ENCODE measurements at regions not wholly inside any gene's neighbourhood (a gene's known extent, or its start where the extent isn't known, plus 50 kb on each side); places are given as distances from the start of the nearest gene placed in this dataset.

- ChIA-PET CTCF (ENCODE audit: low intra/inter-chr PET ratio, low total read pairs) (no interaction called here), POLR2A (no interaction called here)
- Histone ChIP-seq H2AFZ (ENCODE audit: low read length) (no peak overlapping the region), H3K27ac (ENCODE audit: extremely low read length, insufficient read depth, low read length) (no peak overlapping the region), H3K27me3 (ENCODE audit: control insufficient read depth in 1 of 2, insufficient read depth in 2 of 2, low read length in 2 of 2) (peaks cover 3 to 12% of the 10 kb centered on the region in 2 experiments; a peak in 3 of 5 replicates), H3K9ac (ENCODE audit: insufficient read depth, low read depth, low read length) (no peak overlapping the region), H4K20me1 (ENCODE audit: insufficient read depth, low read length) (no peaks in the 10 kb centered on the region), H3K4me3 (replicated peaks in 1 of 3; ENCODE audit: insufficient read depth in 1 of 3, low read depth in 2 of 3, low read length in 3 of 3) (no peak overlapping the region), H3K36me3 (replicated peaks in 1 of 2; ENCODE audit: control insufficient read depth in 1 of 2, insufficient read depth in 2 of 2, low read length in 2 of 2) (no peaks in the 10 kb centered on the region), H3K79me2 (ENCODE audit: insufficient read depth, low read length) (no peaks in the 10 kb centered on the region), H3K4me2 (ENCODE audit: low read depth, low read length) (no peak overlapping the region), H3K9me3 (ENCODE audit: low read length) (no peaks in the 10 kb centered on the region), H3K4me1 (ENCODE audit: insufficient read depth, low read length) (no peaks in the 10 kb centered on the region)
- in situ Hi-C loops (cut with HindIII; ENCODE audit: extremely low pct_ligation_motif_present, low pct_unique_long_range_greater_than_20kb) (no loop called here), intact Hi-C loops (cut with micrococcal nuclease; ENCODE audit: unreplicated experiment) (no loop called here)
- no peak for ATAC-seq
- DNase-seq (ENCODE audit: low spot score) = no peak
- no peak for FAIRE-seq
- BruUV-seq (replicated peaks) = no TSS peak
- WGBS (ENCODE audit: low lambda C conversion rate) = 12% methylated on average over 11 of the region's 13 CpGs
- no peak for TF ChIP-seq ZNF296 (CRISPR knock-in tag; conservative IDR thresholded peaks at IDR 0.05)
- TF ChIP-seq MED1 (CRISPR knock-in tag; IDR thresholded peaks at IDR 0.05) = no peak
- no peak for TF ChIP-seq TSC22D2 (CRISPR knock-in tag; IDR thresholded peaks at IDR 0.05; ENCODE audit: borderline replicate concordance)
- no peak for TF ChIP-seq SMAD9 (CRISPR knock-in tag; IDR thresholded peaks at IDR 0.05)
- no peak for TF ChIP-seq ZNF432 (CRISPR knock-in tag; IDR thresholded peaks at IDR 0.05; ENCODE audit: borderline replicate concordance)
- TF ChIP-seq ZFP41 (CRISPR knock-in tag; IDR thresholded peaks at IDR 0.05; ENCODE audit: borderline replicate concordance) = no peak
- TF ChIP-seq RCOR2 (CRISPR knock-in tag; IDR thresholded peaks at IDR 0.05) = no peak
- TF ChIP-seq YEATS2 (CRISPR knock-in tag; IDR thresholded peaks at IDR 0.05; ENCODE audit: borderline replicate concordance) = no peak
- no peak for TF ChIP-seq NCOA5 (CRISPR knock-in tag; IDR thresholded peaks at IDR 0.05)
- TF ChIP-seq KLF11 (CRISPR knock-in tag; IDR thresholded peaks at IDR 0.05) = no peak
- no peak for TF ChIP-seq ISX (CRISPR knock-in tag; conservative IDR thresholded peaks at IDR 0.05)
- TF ChIP-seq SKIL (CRISPR knock-in tag; IDR thresholded peaks at IDR 0.05; ENCODE audit: borderline replicate concordance) = no peak
- TF ChIP-seq ZNF431 (CRISPR knock-in tag; IDR thresholded peaks at IDR 0.05; ENCODE audit: borderline replicate concordance, low read depth) = no peak
- TF ChIP-seq TAF15 (IDR thresholded peaks at IDR 0.05; ENCODE audit: low read depth, low read length, poor library complexity, severe bottlenecking) = no peak
- TF ChIP-seq GPBP1L1 (CRISPR knock-in tag; IDR thresholded peaks at IDR 0.05) = no peak
- TF ChIP-seq ZNF552 (CRISPR knock-in tag; IDR thresholded peaks at IDR 0.05; ENCODE audit: borderline replicate concordance) = no peak
- TF ChIP-seq THAP9 (CRISPR knock-in tag; IDR thresholded peaks at IDR 0.05; ENCODE audit: borderline replicate concordance) = no peak
- no peak for TF ChIP-seq ZNF782 (CRISPR knock-in tag; IDR thresholded peaks at IDR 0.05; ENCODE audit: borderline replicate concordance)
Measured at GRCh38 chr10:128300290-128300824, 174.1 kb upstream of the MKI67 start.

Measured in HepG2 (cell line).